Retinal pigment epithelial cell (primary cell): ENCODE measurements at regions not wholly inside any gene's neighbourhood (a gene's known extent, or its start where the extent isn't known, plus 50 kb on each side); places are given as distances from the start of the nearest gene placed in this dataset.

Source experiments
- DNase-seq: peaks from one replicate; pipeline ENCODE4 v3.0.0-alpha.2; 2010; ENCODE audit warnings: low read depth
- H3K4me3 ChIP-seq: 2 replicates; pipeline ENCODE4 v1.5.1; 2011; ENCODE audit warnings: mild to moderate bottlenecking, low read length, control low read depth, moderate library complexity
- TF ChIP-seq, protein P1 (sequence below): conservative IDR thresholded peaks from 2 replicates; pipeline ENCODE4 v1.5.1; 2011; ENCODE audit warnings: low read depth, low read length, control low read depth, inconsistent platforms

DNA sequence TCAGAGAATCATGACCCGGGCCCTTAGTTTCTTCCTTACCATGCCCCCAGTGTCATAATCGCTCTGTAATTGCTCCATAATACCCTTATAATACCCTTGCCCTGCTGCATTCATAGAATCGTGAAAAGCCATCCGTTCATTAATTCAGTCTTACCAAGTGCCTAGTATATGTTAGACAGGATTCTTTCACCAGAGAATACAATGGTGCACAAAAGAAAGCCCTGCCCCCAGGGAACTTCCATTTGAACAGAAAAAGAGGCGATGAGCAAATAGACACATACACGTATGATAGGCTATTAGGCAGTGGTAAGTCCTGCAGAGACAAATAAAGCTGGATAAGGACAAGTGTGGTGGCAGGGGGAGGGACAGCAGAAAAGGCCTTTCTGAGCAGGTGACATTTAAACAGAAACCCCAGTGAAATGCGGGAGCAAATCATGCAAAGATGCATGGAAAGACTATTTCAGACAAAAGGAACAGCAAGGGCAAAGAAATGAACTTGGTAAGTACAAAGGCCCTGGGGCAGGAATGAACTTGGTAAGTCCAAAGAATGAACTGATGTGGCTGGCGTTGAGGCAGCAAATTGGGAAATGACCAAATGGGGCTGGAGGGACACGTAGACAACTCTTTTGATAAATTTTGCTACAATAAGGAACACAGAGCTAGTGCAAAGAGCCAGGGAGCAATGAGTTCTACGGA, 74.6 kb upstream of the CREB3L1 start:
- TF ChIP-seq, protein P1, sequence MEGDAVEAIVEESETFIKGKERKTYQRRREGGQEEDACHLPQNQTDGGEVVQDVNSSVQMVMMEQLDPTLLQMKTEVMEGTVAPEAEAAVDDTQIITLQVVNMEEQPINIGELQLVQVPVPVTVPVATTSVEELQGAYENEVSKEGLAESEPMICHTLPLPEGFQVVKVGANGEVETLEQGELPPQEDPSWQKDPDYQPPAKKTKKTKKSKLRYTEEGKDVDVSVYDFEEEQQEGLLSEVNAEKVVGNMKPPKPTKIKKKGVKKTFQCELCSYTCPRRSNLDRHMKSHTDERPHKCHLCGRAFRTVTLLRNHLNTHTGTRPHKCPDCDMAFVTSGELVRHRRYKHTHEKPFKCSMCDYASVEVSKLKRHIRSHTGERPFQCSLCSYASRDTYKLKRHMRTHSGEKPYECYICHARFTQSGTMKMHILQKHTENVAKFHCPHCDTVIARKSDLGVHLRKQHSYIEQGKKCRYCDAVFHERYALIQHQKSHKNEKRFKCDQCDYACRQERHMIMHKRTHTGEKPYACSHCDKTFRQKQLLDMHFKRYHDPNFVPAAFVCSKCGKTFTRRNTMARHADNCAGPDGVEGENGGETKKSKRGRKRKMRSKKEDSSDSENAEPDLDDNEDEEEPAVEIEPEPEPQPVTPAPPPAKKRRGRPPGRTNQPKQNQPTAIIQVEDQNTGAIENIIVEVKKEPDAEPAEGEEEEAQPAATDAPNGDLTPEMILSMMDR = no peak
- no peak overlapping the region for H3K4me3 ChIP-seq
- DNase-seq = no peak

DNA sequence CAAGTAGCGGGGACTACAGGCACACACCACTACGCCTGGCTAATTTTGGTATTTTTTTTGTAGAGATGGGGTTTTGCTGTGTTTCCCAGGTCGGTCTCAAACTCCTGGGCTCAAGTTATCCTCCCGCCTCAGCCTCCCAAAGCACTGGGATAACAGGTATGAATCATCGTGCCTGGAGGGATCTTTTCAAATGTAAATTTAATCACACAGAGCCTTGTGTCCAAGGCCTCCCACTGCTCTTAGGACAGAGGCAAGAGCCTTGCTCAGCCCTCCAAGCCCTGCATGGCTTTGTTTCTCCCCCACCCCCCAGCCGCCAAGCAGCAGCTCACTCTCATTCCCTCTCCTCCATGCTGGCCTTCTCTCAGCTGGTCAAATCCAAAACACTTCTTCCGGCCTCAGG, 75.3 kb upstream of the CREB3L1 start:
- no peak overlapping the region for H3K4me3 ChIP-seq
- TF ChIP-seq, protein P1 = no peak
- no peak for DNase-seq

DNA sequence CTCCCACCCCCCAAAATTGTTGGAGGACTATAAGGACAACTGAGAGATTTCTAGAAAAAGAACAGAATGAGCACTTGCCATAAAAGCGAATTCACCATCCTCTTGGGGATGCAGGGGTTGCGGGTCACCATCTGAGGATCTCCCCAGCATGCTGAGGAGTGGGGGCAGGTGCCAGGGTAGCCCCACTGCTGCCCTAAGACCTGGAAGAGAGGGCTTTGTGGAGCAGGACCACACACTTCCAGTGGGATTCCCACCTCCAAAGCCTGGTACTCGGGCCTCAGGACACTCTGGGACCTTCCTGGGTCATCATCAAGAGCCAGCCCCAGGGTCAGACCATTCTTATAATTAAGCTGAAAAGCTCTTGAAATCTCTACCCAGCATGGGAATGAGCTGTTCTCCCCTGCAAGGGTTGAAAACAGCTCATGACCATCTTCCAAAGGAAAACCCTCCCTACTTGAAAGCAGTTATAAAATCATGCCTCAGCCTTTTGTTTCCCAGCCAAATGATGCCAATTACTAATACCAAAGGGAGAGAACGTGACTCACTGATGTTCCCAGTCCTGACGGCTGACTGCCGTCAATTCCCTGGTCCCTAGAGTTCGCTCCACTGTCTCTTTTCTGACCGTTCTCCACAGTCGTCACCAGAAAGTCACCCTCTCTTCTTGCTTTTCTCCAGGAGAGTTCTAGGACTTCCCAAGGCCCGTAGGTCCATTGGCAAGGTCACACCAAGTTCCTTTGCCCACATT, 76.8 kb upstream of the CREB3L1 start:
- no peak for DNase-seq
- TF ChIP-seq, protein P1 = no peak
- H3K4me3 ChIP-seq = no peak overlapping the region

DNA sequence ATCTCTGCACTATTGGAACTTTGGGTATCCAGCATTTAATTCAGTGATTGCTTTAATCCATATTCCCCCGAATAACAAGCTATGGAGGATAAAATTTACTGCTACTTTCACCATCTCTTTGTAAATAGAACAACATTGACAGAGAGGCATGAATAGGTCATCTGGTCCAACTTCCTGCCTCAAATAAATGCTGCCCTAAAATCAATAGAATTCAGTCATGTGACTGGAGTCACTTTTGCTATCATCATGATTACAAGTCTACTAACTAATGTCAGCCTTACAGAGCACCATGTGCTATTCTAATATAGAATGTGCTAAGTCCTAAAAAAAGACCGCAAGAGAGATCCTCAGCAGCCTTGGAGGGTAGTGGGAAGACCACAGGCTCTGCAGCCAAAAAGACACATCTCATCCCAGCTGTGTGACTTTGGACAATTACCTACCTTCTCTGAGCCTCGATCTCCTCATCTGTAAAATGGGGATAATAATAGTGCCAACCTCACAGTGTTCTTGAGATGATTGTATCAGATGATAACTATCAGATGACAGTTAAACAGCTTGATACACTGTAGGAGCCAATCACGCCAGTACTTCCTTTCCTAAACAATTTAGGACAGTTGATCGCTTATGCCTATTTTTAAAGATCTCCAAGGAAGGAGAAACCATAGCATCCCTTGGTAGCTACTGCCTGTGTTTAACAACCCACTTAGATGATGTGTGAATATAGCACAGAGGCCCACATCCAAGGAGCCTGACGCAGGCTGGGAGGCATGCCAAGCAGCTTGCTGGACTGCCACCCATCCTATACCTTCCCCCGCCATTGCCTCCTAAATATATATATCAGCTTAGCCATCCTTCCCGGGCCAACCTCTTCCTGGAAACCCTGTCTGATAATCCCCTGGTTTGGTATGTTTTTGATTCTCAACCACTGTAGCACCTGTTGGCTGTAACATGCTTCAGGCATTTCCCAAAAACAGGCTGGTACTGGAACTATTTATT, 77.3 kb upstream of the PHF21A start:
- no peak overlapping the region for H3K4me3 ChIP-seq
- no peak for DNase-seq
- TF ChIP-seq, protein P1 = no peak

DNA sequence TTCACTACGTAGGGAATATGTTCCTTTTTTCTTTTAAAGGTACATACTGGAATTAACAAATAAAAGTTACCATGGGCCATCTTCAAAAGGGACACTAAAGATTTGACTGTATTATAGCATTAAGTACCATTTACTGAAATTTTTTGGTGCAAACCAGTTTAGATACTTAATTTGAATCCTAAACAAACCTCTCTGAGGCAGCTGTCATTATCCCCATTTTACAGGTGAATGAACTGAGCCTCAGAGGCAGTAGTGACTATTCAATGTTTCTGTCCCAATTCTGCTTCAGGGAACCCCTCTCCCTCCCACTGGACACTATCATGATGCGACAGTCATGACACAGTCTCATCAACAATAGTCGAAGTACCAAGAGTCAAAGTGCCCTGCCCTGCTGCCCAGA, 76.2 kb upstream of the PHF21A start:
- no peak for DNase-seq
- TF ChIP-seq, protein P1 = no peak
- no peak overlapping the region for H3K4me3 ChIP-seq

DNA sequence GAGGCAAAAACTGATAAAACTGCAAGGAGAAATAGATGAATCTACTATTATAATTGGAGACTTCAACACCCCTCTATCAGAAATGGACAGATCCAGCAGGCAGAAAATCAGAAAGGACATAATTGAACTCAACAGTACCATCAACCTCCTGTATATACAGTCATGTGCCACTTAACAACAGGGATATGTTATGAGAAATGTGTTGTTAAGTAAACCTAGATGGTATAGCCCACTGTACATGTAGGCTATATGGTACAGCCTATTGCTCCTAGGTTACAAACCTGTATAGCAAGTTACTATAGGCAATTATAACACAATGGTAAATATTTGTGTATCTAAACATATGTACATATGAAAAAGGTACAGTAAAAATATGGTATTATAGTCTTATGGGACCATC, 66.8 kb upstream of the PHF21A start:
- no peak overlapping the region for H3K4me3 ChIP-seq
- TF ChIP-seq, protein P1 = no peak

More for the DNA sequence above, 66.8 kb upstream of the PHF21A start:
- DNase-seq = no peak
